GM18519 (cell line): ENCODE measurements at regions not wholly inside any gene's neighbourhood (a gene's known extent, or its start where the extent isn't known, plus 50 kb on each side); places are given as distances from the start of the nearest gene placed in this dataset.
A peak's percentile ranks its signal among the peaks of the same experiment; 100 is the strongest.

Experiments
- ATAC-seq: cut with Tn5 transposase; IDR thresholded peaks from one replicate; pipeline ENCODE4 v1.9.1; 2021; ENCODE audit warnings: mild to moderate bottlenecking, moderate library complexity; ENCODE audit not compliant: unreplicated experiment, low FRiP score

DNA sequence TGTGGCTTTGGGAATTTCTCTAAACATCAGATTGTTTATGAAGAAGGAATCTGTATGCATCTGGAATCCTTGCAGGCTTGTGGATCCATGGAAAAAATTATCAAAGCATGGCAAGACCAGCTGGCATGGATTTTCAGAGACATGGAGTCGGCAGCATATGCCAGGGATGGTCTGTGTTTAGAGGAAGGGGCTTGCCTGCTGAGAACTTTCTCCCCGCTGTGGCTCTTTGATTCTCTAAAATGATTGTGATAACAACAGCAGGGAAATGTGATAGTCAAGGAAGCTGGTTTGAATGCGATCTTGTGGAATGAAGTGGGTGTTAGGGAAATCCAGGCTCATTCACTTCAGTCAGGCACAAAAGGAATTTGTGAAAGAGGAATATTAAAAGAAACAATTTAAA is 245.7 kb upstream of the THRB start:
- ATAC-seq, result no peak

- ATAC-seq, result no peak
Measured at GRCh38 chr3:24741506-24741905, 246.9 kb upstream of the THRB start.

DNA sequence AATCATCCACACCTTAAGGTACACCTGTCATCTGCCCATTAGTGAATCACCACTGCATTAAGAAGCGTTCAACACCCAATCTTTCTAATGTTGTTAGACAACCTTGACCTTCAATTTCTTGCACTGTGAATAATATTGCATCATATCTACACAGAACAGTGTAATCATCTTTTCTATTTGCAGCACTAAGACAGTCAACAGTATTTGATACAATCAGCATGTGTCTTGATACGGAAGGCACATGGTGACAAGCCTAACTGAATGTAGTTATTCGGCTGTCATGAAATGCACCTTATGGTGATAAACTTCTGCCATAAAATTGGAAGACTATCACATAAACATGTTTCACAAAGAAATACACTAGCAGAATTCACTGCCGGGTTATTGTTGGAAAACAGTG is 253.9 kb upstream of the THRB start:
- no peak for ATAC-seq

DNA sequence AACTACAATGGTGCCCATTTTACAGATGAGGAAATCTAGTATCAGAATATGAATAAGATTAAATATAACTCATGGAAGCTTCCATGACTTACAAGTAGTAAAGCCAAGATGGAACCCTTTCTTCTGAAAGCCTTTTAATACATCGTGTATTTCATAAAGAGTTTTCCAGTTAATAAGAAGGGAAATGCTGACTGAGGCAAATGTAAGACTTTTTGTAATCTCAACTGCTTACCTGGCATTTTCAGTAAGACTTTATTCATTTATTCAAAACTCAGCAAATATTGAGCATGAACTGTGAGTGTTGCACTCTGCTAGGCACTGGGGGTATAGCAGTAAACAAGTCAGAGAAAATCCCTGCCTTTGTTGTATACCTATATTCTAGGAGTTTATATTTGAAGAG is 256.4 kb upstream of the THRB start:
- no peak for ATAC-seq

- ATAC-seq, result no peak
Measured at GRCh38 chr3:24756101-24756888, 261.6 kb upstream of the THRB start.

DNA sequence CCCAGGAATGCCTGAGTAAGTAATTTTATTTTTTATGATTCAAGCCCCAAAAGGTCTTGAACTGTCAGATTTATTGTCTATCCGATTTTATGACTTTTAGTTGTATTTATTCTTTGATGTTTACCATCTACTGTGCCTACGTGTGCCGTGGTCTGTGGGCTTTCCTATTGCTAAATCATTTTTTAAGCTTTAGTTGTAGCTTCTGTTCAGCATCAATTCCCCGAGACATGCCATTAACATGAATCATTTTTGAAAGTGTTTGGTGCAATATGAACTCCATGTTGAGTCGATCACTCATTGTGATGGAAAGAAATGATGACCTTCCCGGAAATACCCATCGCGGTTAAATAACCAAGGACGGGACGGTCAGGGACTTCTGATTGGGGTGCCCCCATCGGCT is 268.7 kb upstream of the THRB start:
- no peak for ATAC-seq

DNA sequence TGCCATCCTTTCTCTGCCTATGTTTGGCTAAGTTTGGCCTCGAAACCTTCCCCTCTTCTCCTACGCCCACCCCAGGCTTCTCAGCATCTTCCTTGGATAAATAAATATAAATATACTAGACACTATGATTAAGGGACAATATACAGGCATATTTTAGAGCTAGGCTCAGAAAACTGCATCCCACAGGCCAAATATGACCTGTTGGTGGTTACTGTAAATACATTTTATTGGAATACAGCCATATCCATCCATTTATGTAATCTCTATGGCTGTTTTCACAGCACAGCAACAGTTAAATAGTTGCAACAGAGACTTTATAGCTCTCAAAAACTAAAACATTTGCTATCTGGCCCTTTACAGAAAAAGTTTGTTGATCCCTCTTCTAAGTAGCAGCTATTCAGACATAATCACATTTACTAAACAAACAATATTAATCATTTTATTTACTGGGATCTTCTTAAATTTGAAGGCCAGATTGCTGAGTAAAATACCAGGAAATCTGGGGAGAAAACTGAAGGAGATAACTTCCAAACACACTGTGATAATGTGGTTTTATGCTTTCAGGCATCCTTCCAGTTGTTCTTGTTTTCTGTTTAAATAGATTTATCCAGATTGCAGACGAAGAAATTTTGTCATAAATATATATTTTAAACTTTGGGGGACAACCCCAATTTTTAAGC is 269.7 kb upstream of the THRB start:
- no peak for ATAC-seq

- no peak for ATAC-seq
Measured at GRCh38 chr3:24765399-24765798, 270.7 kb upstream of the THRB start.

GRCh38 chr3:24769918-24770317 is 275.3 kb upstream of the THRB start:
- ATAC-seq, result no peak

DNA sequence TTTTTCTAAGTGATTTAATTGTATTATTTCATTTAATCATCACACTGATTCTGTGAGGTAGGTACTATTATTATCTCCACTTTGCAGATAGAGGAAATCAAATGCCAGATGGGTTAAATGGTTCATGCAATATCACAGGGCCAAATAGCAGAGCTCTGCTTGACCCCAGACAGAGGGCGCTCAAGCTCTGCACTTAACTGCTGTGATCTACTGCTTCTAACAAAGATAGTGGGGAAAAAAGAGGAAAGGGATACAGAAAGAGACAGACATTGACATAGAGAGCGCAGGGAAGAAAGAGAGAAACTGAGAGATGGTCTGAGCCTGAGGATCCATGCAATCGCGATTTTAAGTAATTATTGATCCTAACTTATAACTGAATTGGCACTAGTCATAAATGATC is 279.1 kb upstream of the THRB start:
- peak; percentile 88 for ATAC-seq

DNA sequence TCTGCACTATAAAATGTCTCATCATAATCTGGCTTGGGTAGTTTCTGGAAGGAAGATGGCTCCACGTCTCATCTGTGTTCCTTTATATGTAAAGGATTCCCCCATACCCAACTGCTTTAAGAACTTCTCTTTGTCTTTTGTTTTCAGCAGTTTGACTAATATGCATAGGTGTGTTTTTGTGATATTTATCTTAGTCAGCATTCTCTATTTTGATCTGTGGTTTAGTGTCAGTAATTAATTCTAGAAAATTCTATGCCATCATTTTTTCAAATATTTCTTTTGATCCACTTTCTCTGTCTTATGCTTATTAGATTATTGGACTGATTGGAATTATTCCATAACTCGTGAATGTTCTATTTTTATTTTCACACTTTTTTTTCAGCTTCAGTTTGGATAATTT is 286.3 kb upstream of the THRB start:
- no peak for ATAC-seq

GRCh38 chr3:24781454-24781853 is 286.8 kb upstream of the THRB start:
- ATAC-seq, result no peak

- no peak for ATAC-seq
Measured at GRCh38 chr3:24793896-24794295, 299.2 kb upstream of the THRB start.

- ATAC-seq, result peak; percentile 99
Measured at GRCh38 chr3:24802614-24803013, 308.0 kb upstream of the THRB start.

- ATAC-seq, result no peak
Measured at GRCh38 chr3:24804095-24804494, 309.4 kb upstream of the THRB start.

DNA sequence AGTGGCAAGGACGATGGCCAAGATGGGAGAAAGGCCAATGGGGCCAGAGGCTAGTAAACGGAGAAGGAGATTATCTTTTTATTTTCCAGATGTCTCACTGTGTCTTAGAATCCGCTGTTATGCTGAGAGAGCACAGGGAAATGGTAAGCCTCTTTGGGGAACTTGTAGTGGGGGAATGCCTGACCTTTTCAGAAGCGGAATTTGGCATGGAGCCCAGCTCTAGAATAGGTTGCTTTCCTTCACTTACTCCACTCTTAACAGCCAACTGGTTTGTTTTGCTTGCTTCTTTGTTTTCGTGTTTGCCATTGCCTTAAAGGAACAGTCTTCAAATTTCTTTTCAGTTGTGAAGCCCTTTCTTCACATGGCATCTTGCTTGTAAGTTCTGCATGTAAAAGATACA is 316.2 kb upstream of the THRB start:
- ATAC-seq, result no peak

DNA sequence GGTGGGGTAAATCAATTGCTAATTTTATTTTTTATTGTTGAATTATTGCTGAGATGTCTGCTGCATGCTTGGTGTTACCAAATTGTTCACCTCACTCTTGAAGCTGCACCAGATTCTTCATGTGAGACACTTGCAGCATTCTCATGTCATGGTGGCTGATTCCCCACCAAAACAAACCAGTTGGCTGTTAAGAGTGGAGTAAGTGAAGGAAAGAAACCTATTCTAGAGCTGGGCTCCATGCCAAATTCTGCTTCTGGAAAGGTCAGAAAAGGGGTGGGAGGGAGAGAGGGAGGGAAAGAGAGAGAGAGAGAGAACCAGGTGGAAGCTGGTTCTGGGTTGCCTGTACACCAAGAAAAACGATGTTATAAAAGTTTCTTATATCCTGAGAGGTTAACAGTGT is 317.5 kb upstream of the THRB start:
- no peak for ATAC-seq

- ATAC-seq, result no peak
Measured at GRCh38 chr3:24818055-24818454, 323.4 kb upstream of the THRB start.

DNA sequence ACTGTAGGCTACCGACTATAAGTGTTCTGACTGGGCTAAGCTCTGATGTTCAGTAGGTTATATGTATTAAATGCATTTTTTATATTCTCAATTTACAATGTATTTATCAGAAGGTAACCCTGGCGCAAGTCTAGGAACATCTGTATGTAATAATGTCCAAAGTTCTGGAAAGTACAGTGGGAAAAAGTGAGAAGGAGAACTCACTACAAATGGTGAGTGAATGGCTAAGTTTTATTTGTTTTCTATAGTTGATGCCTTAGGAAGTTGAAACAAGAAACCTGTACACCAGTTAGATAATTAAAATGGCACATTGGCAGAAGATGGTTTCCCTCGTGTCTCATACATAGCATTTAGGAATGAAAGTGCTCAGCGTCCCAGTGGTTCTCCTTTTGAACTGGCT is 333.4 kb upstream of the THRB start:
- ATAC-seq, result no peak

- ATAC-seq, result no peak
Measured at GRCh38 chr3:24828551-24828950, 333.9 kb upstream of the THRB start.

DNA sequence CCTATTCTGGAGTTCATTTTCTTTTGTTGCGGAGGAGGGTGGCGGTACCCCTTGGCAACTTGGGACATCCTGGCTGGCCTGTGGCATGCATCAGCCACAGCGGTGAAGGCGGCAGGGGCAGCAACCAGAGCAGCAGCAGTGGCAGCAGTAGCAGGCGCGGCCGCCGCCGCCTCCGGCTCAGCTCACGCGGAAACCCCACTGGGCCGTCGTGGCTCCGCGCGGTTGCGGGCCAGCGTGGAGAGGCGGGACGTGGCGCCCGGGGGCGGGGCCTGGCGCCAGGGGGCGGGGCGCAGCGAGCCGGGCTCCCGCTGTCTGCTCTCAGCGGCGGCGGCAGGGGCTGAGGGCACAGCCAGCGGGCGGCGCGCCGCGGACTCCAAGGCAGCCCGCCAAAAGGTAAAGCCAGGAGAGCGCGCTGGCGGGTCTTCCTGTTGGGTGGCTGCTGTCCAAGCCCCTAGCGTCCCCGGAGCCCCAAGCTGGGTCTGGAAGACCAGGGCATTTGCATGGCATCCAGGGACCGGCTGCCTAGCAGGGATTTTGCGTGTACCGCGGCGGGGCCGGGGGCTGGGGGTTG is 334.4 kb upstream of the THRB start:
- no peak for ATAC-seq
